ENCODE measurements at regions not wholly inside any gene's neighbourhood (a gene's known extent, or its start where the extent isn't known, plus 50 kb on each side); places are given as distances from the start of the nearest gene placed in this dataset.

DNA sequence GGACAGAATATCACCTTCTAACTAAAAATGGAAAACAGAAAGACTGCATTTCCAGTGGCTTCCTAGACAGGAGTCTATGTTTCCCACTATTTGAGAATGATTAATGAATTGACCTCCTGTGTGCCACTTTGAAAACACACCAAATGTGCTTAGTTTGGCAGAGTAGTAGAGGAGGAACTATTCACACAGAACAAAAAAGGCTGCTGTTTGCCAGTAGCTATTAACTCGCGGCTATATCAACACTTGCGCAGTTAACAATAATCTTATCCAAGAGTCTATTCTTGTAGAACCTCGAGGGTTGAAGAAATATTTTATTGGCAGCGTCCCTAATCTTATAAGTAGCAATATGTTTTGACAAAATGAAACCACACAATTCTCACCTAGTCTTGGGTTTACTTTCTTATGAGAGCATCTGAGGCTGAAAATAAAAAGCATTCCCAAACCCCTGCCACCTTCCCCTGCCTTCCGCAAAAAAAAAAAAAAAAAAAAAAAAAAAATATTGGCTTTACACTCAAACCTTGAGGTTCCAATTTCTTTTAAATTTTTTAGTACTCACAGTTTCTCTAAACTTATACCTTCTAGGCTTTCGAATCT is 127.3 kb upstream of the FLRT2 start:
- TF ChIP-seq EZH2phosphoT487 (IDR thresholded peaks at IDR 0.05; ENCODE audit: insufficient read depth, low read depth): no peak
- no peak for TF ChIP-seq EZH2 (IDR thresholded peaks at IDR 0.05; ENCODE audit: insufficient read depth, poor library complexity, severe bottlenecking)
- no peak overlapping the region for H3K4me3 ChIP-seq
- H3K27me3 ChIP-seq (replicated peaks; ENCODE audit: insufficient read depth): no peaks in the 10 kb centered on the region
- in situ Hi-C loops (cut with MboI): no loop called here
- H3K79me2 ChIP-seq (ENCODE audit: insufficient read depth): no peaks in the 10 kb centered on the region
- H3K4me2 ChIP-seq (ENCODE audit: unreplicated experiment): no peak overlapping the region
- H3K9me3 ChIP-seq (ENCODE audit: low read depth): no peaks in the 10 kb centered on the region
- no peak overlapping the region for H3K27ac ChIP-seq
- no peak for DNase-seq
- H3F3A ChIP-seq (ENCODE audit: insufficient read depth): no peaks in the 10 kb centered on the region
- no peaks in the 10 kb centered on the region for H3K9me2 ChIP-seq (ENCODE audit: insufficient read depth)
- no peaks in the 10 kb centered on the region for H4K20me1 ChIP-seq (ENCODE audit: insufficient read depth)
- H3K36me3 ChIP-seq (ENCODE audit: low read depth): no peaks in the 10 kb centered on the region
- no peak overlapping the region for H3K9ac ChIP-seq
- peaks cover 6% of the 10 kb centered on the region; the same call in 1 of the 2 replicates for H3K4me1 ChIP-seq (ENCODE audit: insufficient read depth)
- 81 to 83% methylated on average over 7 of the region's 7 CpGs for WGBS, 2 experiments (ENCODE audit: low coverage in 1 of 2, low lambda C conversion rate in 2 of 2, missing lambda C conversion rate in 2 of 2)
- no peak overlapping the region for H2AFZ ChIP-seq

DNA sequence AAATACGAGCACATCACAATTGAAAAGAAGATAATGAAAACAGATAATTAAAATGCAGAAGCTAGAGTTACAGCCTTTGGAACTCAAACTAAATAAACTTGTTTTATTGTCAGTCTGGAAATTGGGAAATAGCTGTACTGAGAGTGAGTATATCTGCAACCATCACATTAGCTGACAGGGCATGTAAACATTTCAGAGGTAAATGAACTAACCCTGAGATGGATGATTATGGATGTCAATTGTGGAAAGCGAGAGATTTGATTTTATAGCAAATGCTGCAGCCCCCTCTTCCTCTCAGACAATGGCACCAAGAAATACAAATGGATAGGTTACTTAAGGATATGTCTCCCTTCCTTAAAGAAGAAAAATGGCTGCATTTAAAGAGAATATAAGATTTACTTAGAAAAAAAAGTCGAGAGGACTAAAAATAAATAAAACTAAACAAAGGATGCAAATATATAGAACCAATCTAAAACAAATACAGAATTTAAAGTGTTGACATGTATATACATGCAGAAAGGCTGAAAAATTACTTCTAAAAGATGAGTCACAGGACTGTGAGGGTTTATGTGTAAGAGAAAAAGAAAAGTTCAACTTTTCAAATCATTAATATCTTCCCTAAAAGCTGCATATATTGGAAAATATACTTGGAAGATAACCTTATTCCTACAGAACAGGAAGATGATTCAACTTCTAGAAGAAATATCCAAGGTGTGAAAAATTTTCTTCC is 120.3 kb upstream of the FLRT2 start:
- H3K4me1 ChIP-seq (ENCODE audit: insufficient read depth): no peaks in the 10 kb centered on the region
- in situ Hi-C loops (cut with MboI): loop anchor here (10.0 kb wide), 1 partner anchor 115 kb away; no protein-coding TSS in a partner anchor
- no peaks in the 10 kb centered on the region for H3K9me3 ChIP-seq (ENCODE audit: low read depth)
- no peak overlapping the region for H3K4me2 ChIP-seq (ENCODE audit: unreplicated experiment)
- H3K9me2 ChIP-seq (ENCODE audit: insufficient read depth): no peaks in the 10 kb centered on the region
- no peaks in the 10 kb centered on the region for H3K36me3 ChIP-seq (ENCODE audit: low read depth)
- no peak overlapping the region for H3K4me3 ChIP-seq
- no peak overlapping the region for H3K27ac ChIP-seq
- no peak overlapping the region for H3K9ac ChIP-seq
- TF ChIP-seq EZH2 (IDR thresholded peaks at IDR 0.05; ENCODE audit: insufficient read depth, poor library complexity, severe bottlenecking) (no peak), EZH2phosphoT487 (IDR thresholded peaks at IDR 0.05; ENCODE audit: insufficient read depth, low read depth) (no peak)
- no peaks in the 10 kb centered on the region for H4K20me1 ChIP-seq (ENCODE audit: insufficient read depth)
- H3F3A ChIP-seq (ENCODE audit: insufficient read depth): no peaks in the 10 kb centered on the region
- no peaks in the 10 kb centered on the region for H3K79me2 ChIP-seq (ENCODE audit: insufficient read depth)
- H2AFZ ChIP-seq: no peak overlapping the region
- no peak for DNase-seq
- WGBS, 2 experiments (ENCODE audit: low coverage in 1 of 2, low lambda C conversion rate in 2 of 2, missing lambda C conversion rate in 2 of 2): 73 to 75% methylated on average over 3 of the region's 3 CpGs
- no peaks in the 10 kb centered on the region for H3K27me3 ChIP-seq (replicated peaks; ENCODE audit: insufficient read depth)

DNA sequence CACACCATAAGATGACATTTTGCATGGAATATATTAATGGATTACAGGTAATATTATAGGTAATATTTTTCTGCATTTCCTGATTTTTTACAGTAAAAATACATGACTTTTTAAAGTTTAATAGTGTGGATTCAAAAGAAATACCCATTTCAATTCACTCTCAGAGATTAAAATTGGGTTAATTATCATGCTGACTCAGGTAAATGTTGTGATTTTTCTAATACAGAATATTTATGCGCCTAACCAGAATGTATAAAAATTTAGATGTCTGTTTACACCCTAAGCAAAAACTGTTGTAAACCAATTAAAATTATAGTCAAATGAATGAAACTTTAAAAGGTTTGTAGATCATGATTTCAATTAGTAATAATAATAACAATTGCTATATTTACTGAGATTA is 117.2 kb upstream of the FLRT2 start:
- H3K4me3 ChIP-seq: no peak overlapping the region
- H3K27me3 ChIP-seq (replicated peaks; ENCODE audit: insufficient read depth): no peaks in the 10 kb centered on the region
- no peak for DNase-seq
- H3F3A ChIP-seq (ENCODE audit: insufficient read depth): peaks cover 21% of the 10 kb centered on the region
- in situ Hi-C loops (cut with MboI): loop anchor here (10.0 kb wide), 1 partner anchor 112 kb away; no protein-coding TSS in a partner anchor
- H3K4me2 ChIP-seq (ENCODE audit: unreplicated experiment): no peak overlapping the region
- H3K9ac ChIP-seq: no peak overlapping the region
- no peak overlapping the region for H3K27ac ChIP-seq
- no peaks in the 10 kb centered on the region for H3K9me3 ChIP-seq (ENCODE audit: low read depth)
- no peaks in the 10 kb centered on the region for H3K36me3 ChIP-seq (ENCODE audit: low read depth)
- H4K20me1 ChIP-seq (ENCODE audit: insufficient read depth): no peaks in the 10 kb centered on the region
- TF ChIP-seq EZH2 (IDR thresholded peaks at IDR 0.05; ENCODE audit: insufficient read depth, poor library complexity, severe bottlenecking) (no peak), EZH2phosphoT487 (IDR thresholded peaks at IDR 0.05; ENCODE audit: insufficient read depth, low read depth) (no peak)
- no peak overlapping the region for H2AFZ ChIP-seq
- 97% methylated on average over 1 of the region's 1 CpG for WGBS, 2 experiments (ENCODE audit: low coverage in 1 of 2, low lambda C conversion rate in 2 of 2, missing lambda C conversion rate in 2 of 2)
- peaks cover 27% of the 10 kb centered on the region for H3K4me1 ChIP-seq (ENCODE audit: insufficient read depth)
- H3K79me2 ChIP-seq (ENCODE audit: insufficient read depth): no peaks in the 10 kb centered on the region
- no peaks in the 10 kb centered on the region for H3K9me2 ChIP-seq (ENCODE audit: insufficient read depth)

DNA sequence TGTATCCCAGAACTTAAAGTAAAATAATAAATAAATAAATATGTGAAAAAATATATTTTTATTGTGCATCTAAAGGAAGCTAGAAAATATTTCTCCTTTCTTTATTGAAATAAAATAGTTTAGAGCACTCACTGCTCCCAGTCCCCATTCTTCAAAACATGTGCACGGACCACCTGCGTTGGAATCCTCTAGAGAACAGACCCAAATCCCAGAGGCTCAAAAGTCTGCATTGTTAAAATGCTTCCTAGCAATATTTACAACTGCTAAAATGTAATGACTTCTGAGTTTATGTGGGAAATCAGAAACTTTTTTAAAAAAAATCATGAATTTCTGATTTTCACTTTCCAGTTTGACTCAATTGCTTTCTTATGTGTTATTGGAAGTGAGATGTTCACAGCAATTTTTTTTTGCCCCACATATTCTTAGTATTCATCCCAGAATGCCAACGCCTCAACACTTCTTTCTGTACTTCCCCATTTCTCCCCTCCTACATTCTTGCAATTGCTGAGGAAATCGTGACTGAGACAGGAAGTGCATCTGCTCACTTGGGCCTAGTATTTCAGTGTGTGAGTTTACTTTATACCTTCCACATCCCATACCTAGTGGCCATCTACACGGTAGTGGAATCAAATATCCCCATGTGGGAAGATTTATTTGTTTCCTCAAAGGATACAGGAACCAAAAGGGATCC is 116.0 kb upstream of the FLRT2 start:
- no peaks in the 10 kb centered on the region for H3K27me3 ChIP-seq (replicated peaks; ENCODE audit: insufficient read depth)
- H3K9me3 ChIP-seq (ENCODE audit: low read depth): no peaks in the 10 kb centered on the region
- in situ Hi-C loops (cut with MboI): loop anchor here (10.0 kb wide), 1 partner anchor 111 kb away; no protein-coding TSS in a partner anchor
- H3K4me1 ChIP-seq (ENCODE audit: insufficient read depth): peaks cover 28% of the 10 kb centered on the region
- no peaks in the 10 kb centered on the region for H3K79me2 ChIP-seq (ENCODE audit: insufficient read depth)
- peak overlapping the region; percentile 43; the same call in 1 of the 2 replicates for H2AFZ ChIP-seq
- DNase-seq: no peak
- 87 to 92% methylated on average over 5 of the region's 5 CpGs for WGBS, 2 experiments (ENCODE audit: low coverage in 1 of 2, low lambda C conversion rate in 2 of 2, missing lambda C conversion rate in 2 of 2)
- H3F3A ChIP-seq (ENCODE audit: insufficient read depth): peaks cover 21% of the 10 kb centered on the region
- no peaks in the 10 kb centered on the region for H3K9me2 ChIP-seq (ENCODE audit: insufficient read depth)
- H4K20me1 ChIP-seq (ENCODE audit: insufficient read depth): no peaks in the 10 kb centered on the region
- no peak overlapping the region for H3K4me3 ChIP-seq
- no peak overlapping the region for H3K9ac ChIP-seq
- H3K36me3 ChIP-seq (ENCODE audit: low read depth): no peaks in the 10 kb centered on the region
- no peak overlapping the region for H3K4me2 ChIP-seq (ENCODE audit: unreplicated experiment)
- no peak overlapping the region for H3K27ac ChIP-seq
- TF ChIP-seq EZH2 (IDR thresholded peaks at IDR 0.05; ENCODE audit: insufficient read depth, poor library complexity, severe bottlenecking): no peak
- TF ChIP-seq EZH2phosphoT487 (IDR thresholded peaks at IDR 0.05; ENCODE audit: insufficient read depth, low read depth): no peak
